PC-9 (cell line): ENCODE measurements at regions not wholly inside any gene's neighbourhood (a gene's known extent, or its start where the extent isn't known, plus 50 kb on each side); places are given as distances from the start of the nearest gene placed in this dataset.

Experiments used
- BruUV-seq: library from RNA; stranded (reverse); fragments of 400-500 nt; replicated peaks from 2 replicates; lab custom pipeline; 2021; lab: Mats Ljungman, UMichigan
- CTCF ChIA-PET: fragments of 300-600 bp; sonication (Branson Sonifier 250); formaldehyde crosslinking; loops from one replicate; lab custom pipeline; 2022; ENCODE audit warnings: antibody characterized with exemption; lab: Charles Lee
- POLR2A ChIA-PET: fragments of 300-600 bp; sonication (Branson Sonifier 250); formaldehyde crosslinking; loops from one replicate; lab custom pipeline; 2022; ENCODE audit warnings: antibody characterized with exemption; ENCODE audit not compliant: unreplicated experiment; lab: Charles Lee
- DNase-seq, 2 experiments: peaks; one replicate each; pipeline versions ENCODE4 v3.0.0 to v3.0.0-alpha.2; 2015 to 2022; ENCODE audit warnings: mixed read lengths in 1 of 2
- H2AFZ ChIP-seq: fragments of 200-600 bp; sonication (generic); 2 replicates; pipeline ENCODE4 v1.8.1; 2017; ENCODE audit warnings: antibody characterized with exemption
- H3F3A ChIP-seq: fragments of 200-600 bp; sonication (generic); 2 replicates; pipeline ENCODE4 v1.8.1; 2017; ENCODE audit warnings: antibody characterized with exemption, mild to moderate bottlenecking, low read depth; ENCODE audit not compliant: insufficient read depth
- H3K27ac ChIP-seq: fragments of 200-600 bp; sonication (generic); 2 replicates; pipeline ENCODE4 v1.6.1; 2016; ENCODE audit warnings: mixed run types
- H3K27me3 ChIP-seq: fragments of 200-600 bp; sonication (generic); 2 replicates; pipeline ENCODE4 v1.6.1; 2016; ENCODE audit warnings: low read depth, mixed run types; ENCODE audit not compliant: insufficient read depth
- H3K36me3 ChIP-seq: fragments of 200-600 bp; sonication (generic); 2 replicates; pipeline ENCODE4 v1.6.1; 2016; ENCODE audit warnings: low read depth, mixed run types
- H3K4me1 ChIP-seq: fragments of 200-600 bp; sonication (generic); replicated peaks from 2 replicates; pipeline ENCODE4 v1.6.1; 2016; ENCODE audit warnings: mixed run types; ENCODE audit not compliant: insufficient read depth
- H3K4me2 ChIP-seq: fragments of 200-600 bp; sonication (generic); 2 replicates; pipeline ENCODE4 v1.6.1; 2017; ENCODE audit warnings: mixed run types
- H3K4me3 ChIP-seq: fragments of 200-600 bp; sonication (generic); 2 replicates; pipeline ENCODE4 v1.6.1; 2016; ENCODE audit warnings: mixed run types
- H3K79me2 ChIP-seq: fragments of 200-600 bp; sonication (generic); 2 replicates; pipeline ENCODE4 v1.6.1; 2017; ENCODE audit warnings: low read depth, mixed run types
- H3K9me2 ChIP-seq: fragments of 200-600 bp; sonication (generic); 2 replicates; pipeline ENCODE4 v1.8.1; 2017; ENCODE audit warnings: mild to moderate bottlenecking; ENCODE audit not compliant: insufficient read depth
- H3K9me3 ChIP-seq: fragments of 200-600 bp; sonication (generic); 2 replicates; pipeline ENCODE4 v1.8.1; 2016; ENCODE audit warnings: low read depth; ENCODE audit not compliant: insufficient read depth
- H4K20me1 ChIP-seq: fragments of 200-600 bp; sonication (generic); 2 replicates; pipeline ENCODE4 v1.8.1; 2017; ENCODE audit not compliant: insufficient read depth
- CTCF ChIP-seq: fragments of 200-600 bp; sonication (generic); conservative IDR thresholded peaks from 2 replicates; pipeline ENCODE4 v1.6.1; 2017; ENCODE audit warnings: mixed run types, antibody characterized with exemption, mild to moderate bottlenecking, moderate library complexity
- EZH2 ChIP-seq: fragments of 200-600 bp; sonication (generic); IDR thresholded peaks from 2 replicates; pipeline ENCODE4 v1.8.0; 2017; ENCODE audit warnings: antibody characterized with exemption, low read depth
- intact Hi-C: fragments of 100-400 bp; cut with micrococcal nuclease; formaldehyde crosslinking; loops from one replicate; pipeline ENCODE4 v1.10.0; 2022; ENCODE audit not compliant: unreplicated experiment

DNA sequence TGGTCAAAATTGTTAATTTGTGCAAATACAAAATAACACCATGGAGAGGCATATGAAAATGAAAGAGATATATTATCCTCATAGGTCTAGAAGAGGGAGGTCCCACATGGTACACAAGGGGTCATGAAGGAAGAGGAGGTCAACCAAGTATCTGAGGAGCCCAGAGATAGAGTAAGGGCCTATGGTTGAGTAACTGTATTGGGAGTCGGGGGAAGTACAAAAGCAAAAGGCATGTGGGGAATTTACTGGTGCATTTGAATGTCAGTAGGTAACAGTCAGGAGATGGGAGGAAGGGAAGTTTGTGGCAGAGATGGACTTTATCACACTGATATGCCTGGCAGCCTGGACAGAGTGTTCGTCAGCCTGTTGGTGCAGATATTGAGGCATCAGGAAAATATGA, 1113.7 kb downstream of the OTOL1 start:
- no peak overlapping the region for H3K27ac ChIP-seq
- no peaks in the 10 kb centered on the region for H3K27me3 ChIP-seq
- ChIA-PET POLR2A (no interaction called here), CTCF (no interaction called here)
- no peaks in the 10 kb centered on the region for H3K9me2 ChIP-seq
- no peaks in the 10 kb centered on the region for H3K9me3 ChIP-seq
- H3K4me1 ChIP-seq, result no peaks in the 10 kb centered on the region
- no peaks in the 10 kb centered on the region for H3F3A ChIP-seq
- H3K36me3 ChIP-seq, result no peaks in the 10 kb centered on the region
- H3K4me2 ChIP-seq, result no peak overlapping the region
- TF ChIP-seq EZH2 (no peak), CTCF (no peak)
- H3K4me3 ChIP-seq, result no peak overlapping the region
- no TSS peak for BruUV-seq
- H3K79me2 ChIP-seq, result no peaks in the 10 kb centered on the region
- H4K20me1 ChIP-seq, result no peaks in the 10 kb centered on the region
- H2AFZ ChIP-seq, result no peak overlapping the region
- intact Hi-C loops, result no loop called here
- DNase-seq, result no peak

DNA sequence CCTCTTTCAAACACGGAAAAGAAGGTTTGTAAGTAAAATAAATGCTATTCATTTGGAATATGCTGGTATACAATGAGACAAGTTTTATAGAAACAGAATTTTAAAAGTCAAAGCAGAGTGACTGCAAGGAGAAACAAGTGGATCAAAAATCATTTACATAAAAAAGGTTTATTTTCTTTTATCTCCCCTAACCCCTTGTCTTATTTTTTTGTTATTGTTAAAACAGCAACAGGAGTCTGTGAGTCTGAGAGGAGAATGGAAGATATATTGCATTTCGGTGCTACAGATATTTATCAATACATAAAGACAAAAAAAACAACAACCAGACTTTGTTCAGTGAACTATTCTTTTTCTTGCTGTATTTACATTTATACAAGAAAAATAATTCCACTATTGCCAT, 1116.4 kb downstream of the OTOL1 start:
- intact Hi-C loops, result no loop called here
- no peaks in the 10 kb centered on the region for H3K9me2 ChIP-seq
- no peaks in the 10 kb centered on the region for H3K9me3 ChIP-seq
- TF ChIP-seq CTCF (no peak), EZH2 (no peak)
- H3K36me3 ChIP-seq, result no peaks in the 10 kb centered on the region
- H3K27me3 ChIP-seq, result no peaks in the 10 kb centered on the region
- no peaks in the 10 kb centered on the region for H3K79me2 ChIP-seq
- no peak overlapping the region for H3K4me2 ChIP-seq
- no TSS peak for BruUV-seq
- ChIA-PET CTCF (no interaction called here), POLR2A (no interaction called here)
- no peak for DNase-seq
- no peaks in the 10 kb centered on the region for H4K20me1 ChIP-seq
- H3K4me1 ChIP-seq, result no peaks in the 10 kb centered on the region
- no peak overlapping the region for H3K27ac ChIP-seq
- H2AFZ ChIP-seq, result no peak overlapping the region
- no peak overlapping the region for H3K4me3 ChIP-seq
- no peaks in the 10 kb centered on the region for H3F3A ChIP-seq

DNA sequence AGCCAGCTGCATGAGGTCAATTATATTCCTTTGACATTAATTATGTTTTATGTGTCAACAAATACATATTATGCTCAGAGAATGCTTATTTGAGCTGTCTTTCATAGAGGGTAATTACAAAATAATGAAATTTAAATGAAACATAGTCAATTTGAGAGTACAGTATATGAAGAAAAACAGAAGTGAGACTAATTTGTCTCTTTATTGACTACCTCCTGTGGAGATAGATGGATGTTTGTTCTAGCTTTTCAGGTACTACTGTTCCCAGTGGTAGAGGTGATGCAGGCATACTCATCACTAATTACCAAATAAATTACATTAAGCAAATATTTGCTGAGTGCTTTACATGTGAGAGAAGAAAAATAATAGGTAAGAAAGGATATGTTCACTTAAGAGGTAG, 1129.6 kb downstream of the OTOL1 start:
- no peak overlapping the region for H2AFZ ChIP-seq
- no peaks in the 10 kb centered on the region for H3F3A ChIP-seq
- BruUV-seq, result no TSS peak
- ChIA-PET CTCF (interaction anchor here (0.5 to 0.6 kb wide), 2 partner anchors 162 to 869 kb away, joined by 4 to 8 read pairs; no protein-coding TSS in a partner anchor), POLR2A (no interaction called here)
- TF ChIP-seq CTCF (no peak), EZH2 (no peak)
- no peak overlapping the region for H3K4me3 ChIP-seq
- no peaks in the 10 kb centered on the region for H3K9me2 ChIP-seq
- H3K79me2 ChIP-seq, result no peaks in the 10 kb centered on the region
- no peak overlapping the region for H3K4me2 ChIP-seq
- DNase-seq, result no peak
- no peaks in the 10 kb centered on the region for H3K27me3 ChIP-seq
- no peaks in the 10 kb centered on the region for H3K36me3 ChIP-seq
- H3K9me3 ChIP-seq, result no peaks in the 10 kb centered on the region
- intact Hi-C loops, result no loop called here
- H4K20me1 ChIP-seq, result no peaks in the 10 kb centered on the region; the same call in 1 of the 2 replicates
- H3K27ac ChIP-seq, result no peak overlapping the region
- H3K4me1 ChIP-seq, result no peaks in the 10 kb centered on the region
